Transverse colon (tissue), 4 donors: ENCODE measurements at regions not wholly inside any gene's neighbourhood (a gene's known extent, or its start where the extent isn't known, plus 50 kb on each side); places are given as distances from the start of the nearest gene placed in this dataset.

ENCODE experiments used
- DNase-seq: peaks from one replicate; pipeline ENCODE4 v3.0.0-alpha.2; 2019
- H3K27ac ChIP-seq, 4 donors: fragments of 200-600 bp; sonication (generic); 2 replicates each; pipeline ENCODE4 v1.5.1; 2016 to 2018; ENCODE audit warnings: inconsistent platforms in 4 of 4
- H3K27me3 ChIP-seq: fragments of 200-600 bp; sonication (generic); 2 replicates; pipeline ENCODE4 v1.5.1; 2017; ENCODE audit warnings: inconsistent platforms
- H3K36me3 ChIP-seq, 4 donors: fragments of 200-600 bp; sonication (generic); 2 replicates each; pipeline ENCODE4 v1.5.1; 2017 to 2019; ENCODE audit warnings: inconsistent platforms in 4 of 4
- H3K4me1 ChIP-seq, 4 donors: fragments of 200-600 bp; sonication (generic); 2 replicates each; pipeline ENCODE4 v1.5.1; 2017 to 2020; ENCODE audit warnings: inconsistent platforms in 4 of 4
- H3K4me3 ChIP-seq, 4 donors: fragments of 200-600 bp; sonication (generic); 1 replicate in 1 of 4; 2 replicates in 3 of 4; pipeline versions ENCODE4 v1.5.1 to v1.6.1; 2017 to 2019; ENCODE audit warnings: inconsistent platforms in 4 of 4
- H3K9me3 ChIP-seq, 2 donors: fragments of 200-600 bp; sonication (generic); 2 replicates each; pipeline ENCODE4 v1.5.1; 2017 to 2019; ENCODE audit warnings: inconsistent platforms in 2 of 2
- CTCF ChIP-seq, 5 experiments: fragments of 200-600 bp in 3 of 5; fragments of 450-650 bp in 2 of 5; sonication (generic) in 3 of 5; IDR thresholded peaks; 1 replicate in 2 of 5; 2 replicates in 3 of 5; pipeline ENCODE4 v1.5.1; 2016 to 2017; ENCODE audit warnings: antibody characterized with exemption in 5 of 5, inconsistent platforms in 3 of 5, mild to moderate bottlenecking in 2 of 5, moderate library complexity in 1 of 5
- EP300 ChIP-seq: sonication (generic); formaldehyde crosslinking; IDR thresholded peaks from one replicate; pipeline ENCODE4 v1.6.1; 2017; ENCODE audit warnings: antibody characterized with exemption, low read depth
- POLR2A ChIP-seq: fragments of 450-650 bp; IDR thresholded peaks from one replicate; pipeline ENCODE4 v1.6.1; 2016; ENCODE audit warnings: antibody characterized with exemption, mild to moderate bottlenecking, moderate library complexity
- POLR2AphosphoS5 ChIP-seq, 3 donors: sonication (generic); formaldehyde crosslinking; IDR thresholded peaks; one replicate each; pipeline ENCODE4 v1.6.1; 2016; ENCODE audit warnings: antibody characterized with exemption in 3 of 3
- WGBS, 2 donors: methylation state at CpG; one replicate each; pipeline ENCODE4 v1.1.5; 2018; ENCODE audit warnings: low coverage in 1 of 2; 5-methylcytosine and 5-hydroxymethylcytosine counted together
- in situ Hi-C, 4 donors: fragments of 200-750 bp; cut with MboI; loops; one replicate each; pipeline versions ENCODE4 v1.15.0 to v1.15.1; 2017; ENCODE audit warnings: low sequenced_read_pairs in 3 of 4, low pct_ligation_motif_present in 1 of 4, low pct_unique_long_range_greater_than_20kb in 1 of 4
- intact Hi-C: fragments of 100-400 bp; cut with DNase I; formaldehyde crosslinking; loops from one replicate; pipeline ENCODE4 v1.15.1; 2023; ENCODE audit warnings: low total_unique reads

- no peak overlapping the region for H3K27ac ChIP-seq
- intact Hi-C loops (no loop called here), in situ Hi-C loops (no loop called here)
- no peaks in the 10 kb centered on the region for H3K4me1 ChIP-seq
- DNase-seq = no peak
- H3K27me3 ChIP-seq = no peaks in the 10 kb centered on the region
- TF ChIP-seq POLR2A = no peak
- no peak for TF ChIP-seq POLR2AphosphoS5 (IDR thresholded peaks at IDR 0.05)
- TF ChIP-seq EP300 = no peak
- TF ChIP-seq CTCF (IDR thresholded peaks at IDR 0.05) = no peak
- no peaks in the 10 kb centered on the region for H3K36me3 ChIP-seq
- no peaks in the 10 kb centered on the region for H3K9me3 ChIP-seq
- no peak overlapping the region for H3K4me3 ChIP-seq
These were observed 1087.4 kb downstream of the AGBL1 start for GRCh38 chr15:87167055-87167454.

- DNase-seq = no peak
- in situ Hi-C loops = no loop called here
- Histone ChIP-seq H3K4me3 (no peak overlapping the region), H3K36me3 (no peaks in the 10 kb centered on the region), H3K9me3 (no peaks in the 10 kb centered on the region), H3K4me1 (no peaks in the 10 kb centered on the region), H3K27me3 (no peaks in the 10 kb centered on the region), H3K27ac (no peak overlapping the region)
- TF ChIP-seq POLR2AphosphoS5 (IDR thresholded peaks at IDR 0.05) (no peak), EP300 (no peak)
- intact Hi-C loops = no loop called here
- WGBS, 2 donors = 69 to 80% methylated on average over 1 to 4 of the region's 4 CpGs
These were observed 1076.1 kb downstream of the AGBL1 start for GRCh38 chr15:87155771-87156170.

GRCh38 chr15:87154761-87155160 lies 1075.1 kb downstream of the AGBL1 start:
- no peaks in the 10 kb centered on the region for H3K9me3 ChIP-seq
- no peaks in the 10 kb centered on the region for H3K4me1 ChIP-seq
- H3K4me3 ChIP-seq = no peak overlapping the region
- H3K36me3 ChIP-seq = no peaks in the 10 kb centered on the region
- H3K27me3 ChIP-seq = no peaks in the 10 kb centered on the region
- intact Hi-C loops (no loop called here), in situ Hi-C loops (no loop called here)
- DNase-seq = no peak
- no peak overlapping the region for H3K27ac ChIP-seq
- TF ChIP-seq POLR2A = no peak
- no peak for TF ChIP-seq POLR2AphosphoS5 (IDR thresholded peaks at IDR 0.05)
- TF ChIP-seq CTCF (IDR thresholded peaks at IDR 0.05) = no peak
- TF ChIP-seq EP300 = no peak

- Histone ChIP-seq H3K4me1 (no peaks in the 10 kb centered on the region), H3K9me3 (no peaks in the 10 kb centered on the region), H3K27ac (no peak overlapping the region), H3K27me3 (no peaks in the 10 kb centered on the region), H3K36me3 (no peaks in the 10 kb centered on the region), H3K4me3 (no peak overlapping the region)
- TF ChIP-seq POLR2A (no peak), EP300 (no peak)
- DNase-seq = no peak
- intact Hi-C loops = no loop called here
- in situ Hi-C loops = no loop called here
- WGBS, 2 donors = 66 to 77% methylated on average over 2 of the region's 2 CpGs
These were observed 1071.6 kb downstream of the AGBL1 start for GRCh38 chr15:87151202-87151748.

- 56 to 62% methylated on average over 2 of the region's 2 CpGs for WGBS, 2 donors
- H3K36me3 ChIP-seq = no peaks in the 10 kb centered on the region
These were observed 1066.0 kb downstream of the AGBL1 start for GRCh38 chr15:87145696-87146095.

More at GRCh38 chr15:87145696-87146095, 1066.0 kb downstream of the AGBL1 start:
- Histone ChIP-seq H3K4me1 (no peaks in the 10 kb centered on the region), H3K4me3 (no peak overlapping the region), H3K9me3 (peaks cover 0 to 5% of the 10 kb centered on the region in 2 donors), H3K27ac (no peak overlapping the region), H3K27me3 (no peaks in the 10 kb centered on the region)
- TF ChIP-seq POLR2A (no peak), EP300 (no peak), POLR2AphosphoS5 (IDR thresholded peaks at IDR 0.05) (no peak), CTCF (IDR thresholded peaks at IDR 0.05) (no peak)
- intact Hi-C loops = no loop called here
- DNase-seq = no peak
- in situ Hi-C loops = no loop called here
